IMR-90 (cell line): ENCODE measurements at regions not wholly inside any gene's neighbourhood (a gene's known extent, or its start where the extent isn't known, plus 50 kb on each side); places are given as distances from the start of the nearest gene placed in this dataset.

ENCODE experiments used
- ATAC-seq: fragments of 200-7000 bp; cut with Tn5 transposase; 2 replicates; pipeline ENCODE4 v1.9.1; 2020; ENCODE audit warnings: low read depth, mild to moderate bottlenecking, moderate library complexity
- BruUV-seq: library from RNA; stranded (reverse); fragments of 400-500 nt; replicated peaks from 2 replicates; lab custom pipeline; 2021; lab: Mats Ljungman, UMichigan
- CTCF ChIA-PET: fragments of 300-600 bp; formaldehyde crosslinking; extraction: SDS; loops from one replicate; lab custom pipeline; 2021; ENCODE audit warnings: antibody characterized with exemption; lab: Yijun Ruan, JAX
- POLR2A ChIA-PET: fragments of 300-600 bp; sonication (Branson Sonifier 250); formaldehyde crosslinking; loops from one replicate; lab custom pipeline; 2022; ENCODE audit warnings: antibody characterized with exemption; ENCODE audit not compliant: unreplicated experiment; lab: Charles Lee
- DNase-seq: peaks from one replicate; pipeline ENCODE4 v3.0.0; 2013
- H2AFZ ChIP-seq: replicated peaks from 2 replicates; pipeline ENCODE3; 2013; ENCODE audit warnings: low read length, mild to moderate bottlenecking; ENCODE audit not compliant: poor library complexity
- H2AK5ac ChIP-seq: 2 replicates; pipeline ENCODE4 v1.6.1; 2013; ENCODE audit warnings: low read depth, low read length, inconsistent platforms
- H2AK9ac ChIP-seq: replicated peaks from 2 replicates; pipeline ENCODE3; 2013; ENCODE audit warnings: mild to moderate bottlenecking, low read depth, low read length, moderate library complexity; ENCODE audit not compliant: poor library complexity
- H2BK120ac ChIP-seq: 2 replicates; pipeline ENCODE4 v1.6.1; 2013; ENCODE audit warnings: low read depth, low read length, inconsistent platforms
- H2BK15ac ChIP-seq: 3 replicates; pipeline ENCODE4 v1.6.1; 2013; ENCODE audit warnings: low read depth, low read length, inconsistent platforms
- H2BK20ac ChIP-seq: 2 replicates; pipeline ENCODE4 v1.6.1; 2013; ENCODE audit warnings: low read depth, mild to moderate bottlenecking, inconsistent platforms, low read length, moderate library complexity
- H2BK5ac ChIP-seq: 2 replicates; pipeline ENCODE4 v1.6.1; 2013; ENCODE audit warnings: mild to moderate bottlenecking, low read depth, low read length, inconsistent platforms; ENCODE audit not compliant: poor library complexity, severe bottlenecking
- H3K14ac ChIP-seq: replicated peaks from 2 replicates; pipeline ENCODE4 v1.6.1; 2013; ENCODE audit warnings: low read depth, low read length, inconsistent platforms
- H3K18ac ChIP-seq: 2 replicates; pipeline ENCODE4 v1.6.1; 2013; ENCODE audit warnings: low read depth, low read length, control low read depth
- H3K23ac ChIP-seq: 2 replicates; pipeline ENCODE4 v1.6.1; 2013; ENCODE audit warnings: low read depth, low read length, inconsistent platforms
- H3K27ac ChIP-seq: 2 replicates; pipeline ENCODE4 v1.5.1; 2013; ENCODE audit warnings: mild to moderate bottlenecking, control low read depth, low read length; ENCODE audit not compliant: insufficient read depth
- H3K27me3 ChIP-seq: 2 replicates; pipeline ENCODE4 v1.6.1; 2013; ENCODE audit warnings: low read length; ENCODE audit not compliant: control insufficient read depth, insufficient read depth
- H3K36me3 ChIP-seq: 2 replicates; pipeline ENCODE4 v1.6.1; 2013; ENCODE audit warnings: low read length, mixed read lengths; ENCODE audit not compliant: control insufficient read depth, insufficient read depth
- H3K4ac ChIP-seq: 2 replicates; pipeline ENCODE4 v1.6.1; 2013; ENCODE audit warnings: low read depth, low read length, inconsistent platforms
- H3K4me1 ChIP-seq: 2 replicates; pipeline ENCODE4 v1.6.1; 2013; ENCODE audit warnings: low read length, mixed read lengths; ENCODE audit not compliant: control insufficient read depth, insufficient read depth
- H3K4me2 ChIP-seq: 2 replicates; pipeline ENCODE4 v1.6.1; 2013; ENCODE audit warnings: low read depth, mild to moderate bottlenecking, control low read depth, low read length, moderate library complexity
- H3K4me3 ChIP-seq: 2 replicates; pipeline ENCODE4 v1.5.1; 2013; ENCODE audit warnings: low read depth, mild to moderate bottlenecking, control low read depth, low read length, moderate library complexity; ENCODE audit not compliant: insufficient read depth
- H3K56ac ChIP-seq: 2 replicates; pipeline ENCODE4 v1.6.1; 2013; ENCODE audit warnings: low read length, inconsistent platforms; ENCODE audit not compliant: insufficient read depth; ENCODE audit errors: extremely low read depth
- H3K79me1 ChIP-seq, 2 experiments: 2 replicates each; pipeline ENCODE4 v1.6.1; 2013; ENCODE audit warnings: low read length in 2 of 2, inconsistent platforms in 1 of 2, low read depth in 1 of 2
- H3K9ac ChIP-seq: 2 replicates; pipeline ENCODE4 v1.6.1; 2013; ENCODE audit warnings: low read depth, low read length, control low read depth
- H3K9me1 ChIP-seq: 2 replicates; pipeline ENCODE4 v1.6.1; 2013; ENCODE audit warnings: low read length, inconsistent platforms; ENCODE audit not compliant: insufficient read depth
- H3K9me3 ChIP-seq: 2 replicates; pipeline ENCODE4 v1.6.1; 2013; ENCODE audit warnings: low read length; ENCODE audit not compliant: control insufficient read depth, insufficient read depth
- H4K20me1 ChIP-seq: 2 replicates; pipeline ENCODE4 v1.6.1; 2013; ENCODE audit warnings: low read length, inconsistent platforms; ENCODE audit not compliant: insufficient read depth
- H4K5ac ChIP-seq: 2 replicates; pipeline ENCODE4 v1.6.1; 2013; ENCODE audit warnings: mild to moderate bottlenecking, low read depth, low read length, control low read depth
- H4K8ac ChIP-seq, 2 experiments: 2 replicates each; pipeline ENCODE4 v1.6.1; 2013; ENCODE audit warnings: low read depth in 2 of 2, low read length in 2 of 2, control low read depth in 1 of 2, inconsistent platforms in 1 of 2
- H4K91ac ChIP-seq: 2 replicates; pipeline ENCODE4 v1.6.1; 2013; ENCODE audit warnings: low read depth, low read length, inconsistent platforms; ENCODE audit not compliant: insufficient read depth
- CTCF ChIP-seq: conservative IDR thresholded peaks from 2 replicates; pipeline ENCODE4 v1.5.1; 2012; ENCODE audit warnings: mild to moderate bottlenecking, low read depth, low read length, improper control_type of control experiment
- ELK1 ChIP-seq: fragments of 150-350 bp; IDR thresholded peaks from 2 replicates; pipeline ENCODE4 v1.6.1; 2016; ENCODE audit warnings: low read depth, mild to moderate bottlenecking, low read length, moderate library complexity, borderline replicate concordance
- RAD21 ChIP-seq: IDR thresholded peaks from 2 replicates; pipeline ENCODE4 v1.6.1; 2012; ENCODE audit warnings: low read length, improper control_type of control experiment
- RFX5 ChIP-seq: IDR thresholded peaks from 2 replicates; pipeline ENCODE4 v1.8.0; 2012; ENCODE audit warnings: low read depth, mild to moderate bottlenecking, low read length, moderate library complexity
- SMC3 ChIP-seq: fragments of 150-350 bp; IDR thresholded peaks from 2 replicates; pipeline ENCODE4 v1.6.1; 2016; ENCODE audit warnings: low read depth, mild to moderate bottlenecking, antibody characterized with exemption, low read length, moderate library complexity
- USF2 ChIP-seq: fragments of 150-350 bp; IDR thresholded peaks from 2 replicates; pipeline ENCODE4 v1.6.1; 2017; ENCODE audit warnings: mild to moderate bottlenecking, antibody characterized with exemption, low read length, low read depth
- WGBS, 2 experiments: methylation state at CpG; one replicate each; pipeline versions ENCODE4 v1.1.5 to v1.1.7; 2013; ENCODE audit warnings: missing lambda C conversion rate in 2 of 2; ENCODE audit not compliant: insufficient read length in 1 of 2; ENCODE audit errors: extremely low coverage in 2 of 2; 5-methylcytosine and 5-hydroxymethylcytosine counted together
- dilution Hi-C: fragments of 300-500 bp; cut with HindIII; formaldehyde crosslinking; loops from one replicate; pipeline ENCODE4 v1.14.3; 2018; ENCODE audit warnings: low sequenced_read_pairs; ENCODE audit not compliant: unreplicated experiment
- in situ Hi-C: fragments of 300-500 bp; cut with MboI; formaldehyde crosslinking; loops from 3 replicates; pipeline ENCODE4 v1.14.3; 2019; ENCODE audit warnings: low sequenced_read_pairs, inconsistent platforms, mixed read lengths
- intact Hi-C: fragments of 100-400 bp; cut with micrococcal nuclease; formaldehyde crosslinking; loops from 2 replicates; pipeline ENCODE4 v1.10.0; 2022

GRCh38 chr12:94710933-94711332 is 60.6 kb upstream of the TMCC3 start:
- Histone ChIP-seq H3K4me3 (no peak overlapping the region), H3K18ac (no peak overlapping the region), H3K27me3 (peaks cover 38% of the 10 kb centered on the region), H3K9me1 (no peaks in the 10 kb centered on the region), H3K79me1 (no peaks in the 10 kb centered on the region), H2AK5ac (no peak overlapping the region), H2BK15ac (no peak overlapping the region), H3K4ac (no peak overlapping the region), H4K8ac (no peak overlapping the region), H4K20me1 (no peaks in the 10 kb centered on the region), H3K9ac (no peak overlapping the region), H3K4me1 (no peaks in the 10 kb centered on the region), H4K91ac (no peak overlapping the region), H3K14ac (no peak overlapping the region), H3K36me3 (no peaks in the 10 kb centered on the region), H3K56ac (no peak overlapping the region), H3K27ac (no peak overlapping the region), H2AK9ac (no peak overlapping the region), H4K5ac (no peak overlapping the region), H2BK20ac (no peak overlapping the region), H2AFZ (no peak overlapping the region), H3K9me3 (no peaks in the 10 kb centered on the region), H2BK120ac (no peak overlapping the region), H2BK5ac (no peak overlapping the region), H3K23ac (no peak overlapping the region), H3K4me2 (no peak overlapping the region)
- ChIA-PET POLR2A (no interaction called here), CTCF (interaction anchor here (0.6 kb wide), 1 partner anchor 304 kb away, joined by 5 read pairs; no protein-coding TSS in a partner anchor)
- DNase-seq: peak; percentile 4
- dilution Hi-C loops (no loop called here), intact Hi-C loops (loop anchor here (1.0 kb wide), 1 partner anchor 625 kb away; no protein-coding TSS in a partner anchor), in situ Hi-C loops (no loop called here)
- no CpG with 5 or more reads among the region's 3 CpGs for WGBS, 2 experiments
- peak; percentile 49; the same call in 1 of the 2 replicates for ATAC-seq
- TF ChIP-seq USF2: no peak
- peak; percentile 18; the same call in 1 of the 2 replicates for TF ChIP-seq CTCF
- TF ChIP-seq SMC3: 0 out of 2 replicates have a peak, but pooled peaks have one; percentile 7
- no peak for TF ChIP-seq ELK1
- TF ChIP-seq RFX5: no peak
- peak; percentile 31; the same call in 1 of the 2 replicates for TF ChIP-seq RAD21
- BruUV-seq: no TSS peak
